GM21576 (cell line): ENCODE measurements at regions not wholly inside any gene's neighbourhood (a gene's known extent, or its start where the extent isn't known, plus 50 kb on each side); places are given as distances from the start of the nearest gene placed in this dataset.

Experiments
- ATAC-seq: cut with Tn5 transposase; IDR thresholded peaks from one replicate; pipeline ENCODE4 v1.9.1; 2021; ENCODE audit warnings: mild to moderate bottlenecking, moderate library complexity; ENCODE audit not compliant: unreplicated experiment

DNA sequence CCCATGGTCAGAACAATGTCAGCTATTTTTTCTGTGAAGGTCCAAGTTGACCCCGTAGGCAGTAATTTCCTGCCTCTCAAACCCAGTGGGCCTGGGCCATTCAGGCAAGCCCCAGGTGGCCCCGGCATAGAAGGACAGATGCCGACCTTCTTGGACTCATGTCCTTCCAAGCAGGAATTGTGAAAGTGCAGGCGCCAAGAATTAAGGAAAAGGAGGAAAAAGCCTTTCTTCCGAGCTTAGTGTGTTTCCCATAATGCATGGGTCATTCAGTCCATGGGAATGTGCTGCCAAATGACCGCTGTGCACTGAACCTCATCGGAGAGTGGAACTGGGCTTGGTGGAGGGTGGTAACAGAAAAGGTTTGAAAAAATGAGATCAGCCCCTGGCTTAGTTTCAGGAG, 196.5 kb upstream of the HS3ST1 start:
- no peak for ATAC-seq

DNA sequence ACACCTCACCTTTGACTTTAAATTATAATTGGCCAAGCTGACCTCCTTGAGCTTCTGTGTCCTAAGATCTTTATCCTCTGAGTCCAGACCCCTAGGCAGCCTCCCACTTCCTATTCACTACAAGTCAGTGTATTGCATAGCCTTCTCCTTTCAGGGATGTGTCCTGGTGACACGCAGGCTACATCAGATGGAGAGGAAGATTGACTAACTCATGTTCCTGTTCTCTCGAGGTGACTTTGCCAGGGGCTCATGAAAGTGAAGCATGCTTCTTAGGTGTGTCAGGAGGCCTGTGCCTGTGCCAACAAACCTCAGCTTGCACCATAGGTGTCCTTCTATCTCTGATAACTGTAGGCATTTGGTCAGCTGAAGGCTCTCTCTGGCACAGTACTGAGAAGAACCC, 195.7 kb upstream of the HS3ST1 start:
- no peak for ATAC-seq

DNA sequence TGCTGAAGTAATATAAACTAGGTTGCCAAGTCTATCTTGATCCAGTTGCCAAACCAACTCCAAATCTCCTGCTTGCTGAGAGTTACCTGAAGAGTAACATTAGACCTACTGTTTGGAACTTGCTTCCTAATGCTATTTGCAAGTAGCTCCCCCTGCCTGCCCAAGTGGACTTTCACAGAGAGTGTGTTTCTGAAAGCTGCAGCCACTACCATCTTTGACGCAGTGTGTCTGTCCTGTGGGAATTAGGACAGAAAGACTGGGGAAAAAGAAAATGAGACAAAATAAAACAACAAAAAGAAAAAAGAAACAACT, 195.0 kb upstream of the HS3ST1 start:
- no peak for ATAC-seq

DNA sequence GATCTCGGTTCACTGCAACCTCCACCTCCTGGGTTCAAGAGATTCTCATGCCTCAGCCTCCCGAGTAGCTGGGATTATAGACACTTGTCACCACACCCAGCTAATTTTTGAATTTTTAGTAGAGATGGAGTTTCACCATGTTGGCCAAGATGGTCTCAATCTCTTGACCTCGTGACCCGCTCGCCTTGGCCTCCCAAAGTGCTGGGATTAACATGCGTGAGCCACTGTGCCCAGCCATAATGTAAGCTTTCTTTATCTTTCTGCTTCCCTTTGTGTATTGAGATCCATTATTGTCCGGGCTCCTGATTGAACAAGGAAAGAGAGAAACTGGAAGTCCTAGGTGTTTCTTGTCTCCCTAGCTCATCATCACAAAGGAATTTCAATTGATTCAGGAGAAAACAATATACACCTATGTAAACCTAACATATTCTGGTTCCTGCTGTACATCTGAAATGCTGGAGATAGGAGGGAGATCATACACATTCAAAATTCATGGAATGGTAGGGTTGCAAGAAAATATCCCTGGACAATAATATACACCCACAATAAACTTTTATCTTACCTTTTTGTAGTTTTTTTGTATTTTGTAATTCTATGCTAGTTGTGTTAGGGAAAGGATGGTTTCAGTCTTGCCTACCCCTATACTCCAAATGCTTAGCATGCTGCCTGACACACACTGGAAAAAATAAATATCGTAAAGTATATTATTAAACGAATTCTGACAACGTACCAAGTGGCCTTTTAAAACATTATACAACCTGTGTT, 194.4 kb upstream of the HS3ST1 start:
- ATAC-seq: no peak

DNA sequence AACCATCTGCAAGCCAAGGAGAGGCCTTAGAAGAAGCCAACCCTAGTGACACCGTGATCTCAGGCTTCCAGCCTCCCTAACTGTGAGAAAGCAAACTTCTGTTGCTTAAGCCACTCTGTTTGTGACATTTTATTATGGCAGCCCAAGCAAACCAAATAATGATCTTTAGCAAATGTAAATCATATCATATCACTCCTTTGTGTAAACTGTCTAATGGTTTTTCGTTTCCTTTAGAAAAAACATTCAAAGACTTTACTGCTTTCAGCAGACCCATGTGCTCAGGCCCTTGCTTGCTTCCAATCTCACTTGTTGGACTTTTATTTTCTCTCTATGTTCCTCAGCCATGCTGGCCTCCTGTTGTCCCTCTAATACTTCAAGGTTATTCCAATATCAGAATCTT, 192.2 kb upstream of the HS3ST1 start:
- no peak for ATAC-seq

DNA sequence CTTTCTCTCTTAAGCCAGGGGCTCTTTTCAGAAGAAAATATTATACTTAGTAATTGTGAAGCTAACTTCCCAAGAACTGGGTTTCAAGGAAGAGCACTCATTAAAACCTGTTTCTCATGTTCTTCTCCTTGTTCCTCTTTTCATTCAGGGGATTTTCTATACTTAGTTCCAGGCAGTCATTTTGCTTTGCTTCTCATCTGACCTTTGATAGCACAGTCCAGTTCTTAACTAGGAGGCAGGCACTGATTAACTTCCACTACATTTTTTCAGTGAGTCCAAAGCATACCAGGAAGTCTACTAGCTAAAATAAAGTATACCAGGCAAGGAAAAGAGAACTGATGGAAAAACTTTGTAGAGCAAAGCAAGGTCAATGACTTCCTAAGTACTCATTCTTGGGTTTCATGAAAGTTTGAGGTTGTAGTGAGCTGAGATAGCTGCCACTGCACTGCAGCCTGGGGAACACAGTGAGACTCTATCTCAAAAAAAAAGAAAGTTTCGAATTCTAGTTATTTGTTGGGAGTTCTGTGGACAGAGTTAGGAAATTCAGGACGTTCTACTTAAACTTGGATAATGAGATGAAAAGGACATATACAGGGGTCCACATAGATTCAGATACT, 190.1 kb upstream of the HS3ST1 start:
- no peak for ATAC-seq

DNA sequence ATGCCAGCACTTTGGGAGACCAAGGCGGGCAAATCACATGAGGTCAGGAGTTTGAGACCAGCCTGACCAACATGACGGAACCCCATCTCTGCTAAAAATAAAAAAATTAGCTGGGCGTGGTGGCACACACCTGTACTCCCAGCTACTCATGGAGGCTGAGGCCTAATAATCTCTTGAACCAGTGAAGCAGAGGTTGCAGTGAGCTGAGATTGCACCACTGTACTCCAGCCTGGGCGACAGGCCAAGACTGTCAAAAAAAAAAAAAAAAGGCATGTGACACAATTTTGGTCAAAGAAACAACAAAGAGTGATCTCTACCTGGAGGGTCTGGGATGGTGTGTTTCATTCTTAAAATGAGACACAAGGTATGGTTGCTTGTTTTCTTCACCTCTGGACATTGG, 188.2 kb upstream of the HS3ST1 start:
- ATAC-seq: no peak

DNA sequence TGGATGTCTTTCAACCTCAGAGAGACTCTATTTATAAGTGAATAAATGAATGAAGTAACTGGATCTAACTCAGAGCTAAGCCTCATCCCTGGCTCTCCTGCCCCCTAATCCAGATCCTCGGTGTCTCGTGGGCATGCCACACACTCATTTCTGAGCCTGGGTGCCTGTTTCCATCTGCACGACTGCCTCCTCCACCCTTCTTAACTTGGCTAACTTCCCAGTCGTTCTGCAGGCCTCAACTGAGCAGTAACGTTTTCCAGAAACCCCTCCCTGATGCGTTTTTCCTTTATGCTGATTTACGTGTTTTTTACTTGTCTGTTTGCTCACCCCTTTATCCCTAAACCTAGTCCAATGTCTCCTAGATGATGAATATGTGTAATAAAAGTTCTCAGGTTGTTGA, 186.9 kb upstream of the HS3ST1 start:
- no peak for ATAC-seq

DNA sequence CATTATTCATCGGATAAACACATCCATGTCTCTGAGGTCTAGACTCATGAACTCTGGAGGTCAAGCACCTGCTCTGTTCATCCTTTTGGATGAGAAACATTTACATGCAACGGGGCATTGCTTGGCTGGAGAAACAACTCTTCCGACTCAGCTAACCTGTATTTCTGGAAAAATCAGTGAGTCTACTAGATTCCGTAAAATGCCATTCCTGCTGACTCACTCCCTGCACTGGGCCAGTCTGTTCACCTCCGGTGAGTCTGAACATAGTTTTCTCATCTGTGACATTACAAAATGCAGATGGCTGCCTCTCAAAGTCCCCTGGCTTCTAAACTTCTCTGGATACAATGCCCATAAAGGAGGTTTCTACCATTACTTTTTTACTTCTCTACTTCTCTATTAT, 185.7 kb upstream of the HS3ST1 start:
- no peak for ATAC-seq

DNA sequence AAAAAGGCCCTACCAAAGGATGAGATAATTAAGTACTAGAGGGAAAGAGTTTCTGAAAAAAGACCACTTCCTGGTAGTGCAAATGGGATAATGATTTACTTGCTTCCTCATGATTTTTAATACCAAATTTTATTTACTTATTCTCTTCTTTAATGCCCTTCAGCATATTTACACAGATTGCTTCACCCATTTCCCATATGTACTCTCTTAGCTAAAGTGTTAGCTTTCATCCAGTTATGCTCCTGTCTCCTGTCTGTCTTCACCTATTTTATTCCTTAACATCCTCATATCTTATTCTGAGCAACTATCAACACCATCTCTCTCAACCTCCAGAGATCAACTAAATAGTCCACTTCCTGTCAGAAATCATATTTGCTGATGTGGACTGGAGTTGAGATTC, 183.2 kb upstream of the HS3ST1 start:
- ATAC-seq: no peak

DNA sequence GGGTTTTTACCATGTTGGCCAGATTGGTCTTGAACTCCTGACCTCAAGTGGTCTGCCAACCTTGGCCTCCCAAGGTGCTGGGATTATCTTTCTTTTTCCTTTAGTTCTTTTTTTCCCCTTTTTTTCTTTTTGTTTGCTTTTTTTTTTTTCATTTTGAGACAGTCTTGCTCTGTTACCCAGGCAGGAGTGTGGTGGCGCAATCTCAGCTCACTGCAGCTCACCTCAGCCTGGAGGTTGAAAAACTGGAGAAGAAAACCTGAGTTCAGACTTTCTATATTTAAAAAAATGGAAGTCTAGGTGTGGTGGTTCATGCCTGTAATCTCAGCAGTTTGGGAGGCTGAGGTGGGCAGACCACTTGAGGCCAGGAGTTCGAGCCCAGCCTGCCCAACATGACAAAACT, 181.1 kb upstream of the HS3ST1 start:
- ATAC-seq: no peak

DNA sequence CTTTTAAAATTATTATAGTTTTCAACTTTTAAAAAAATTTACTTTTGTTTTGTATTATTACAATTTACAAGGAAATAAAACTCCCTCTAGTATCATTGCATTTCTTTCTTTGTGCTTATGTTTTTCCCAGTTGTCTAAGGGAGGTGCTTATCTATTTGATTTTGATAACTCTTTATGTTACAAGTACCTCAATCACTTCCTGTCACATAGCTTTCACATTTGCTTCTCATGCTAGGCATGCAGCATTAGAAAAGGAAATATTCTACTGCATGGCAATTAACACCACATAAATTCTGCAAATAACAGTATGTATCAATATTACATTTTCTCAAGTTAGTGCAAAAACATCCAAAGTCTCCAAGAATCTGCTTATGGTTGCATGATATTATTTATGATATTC, 180.3 kb upstream of the HS3ST1 start:
- no peak for ATAC-seq

DNA sequence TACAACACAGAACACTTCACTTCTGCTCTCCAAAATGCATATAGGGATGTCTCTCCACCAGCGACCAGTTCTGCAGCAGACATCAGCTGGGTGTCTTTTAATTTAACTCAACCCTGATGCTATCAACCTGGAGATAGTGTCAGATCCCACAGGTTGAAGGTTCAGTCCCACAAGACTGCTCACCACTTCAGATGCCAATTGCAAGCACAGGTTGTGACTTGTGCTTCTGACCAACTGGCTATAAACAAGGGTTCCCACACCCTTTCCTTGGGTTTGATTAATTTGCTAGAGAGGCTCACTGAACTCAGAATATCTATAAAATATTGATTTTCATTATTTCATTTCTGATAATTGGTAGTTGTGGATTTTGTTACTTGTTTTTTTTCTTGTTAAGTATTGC, 177.4 kb upstream of the HS3ST1 start:
- ATAC-seq: no peak

DNA sequence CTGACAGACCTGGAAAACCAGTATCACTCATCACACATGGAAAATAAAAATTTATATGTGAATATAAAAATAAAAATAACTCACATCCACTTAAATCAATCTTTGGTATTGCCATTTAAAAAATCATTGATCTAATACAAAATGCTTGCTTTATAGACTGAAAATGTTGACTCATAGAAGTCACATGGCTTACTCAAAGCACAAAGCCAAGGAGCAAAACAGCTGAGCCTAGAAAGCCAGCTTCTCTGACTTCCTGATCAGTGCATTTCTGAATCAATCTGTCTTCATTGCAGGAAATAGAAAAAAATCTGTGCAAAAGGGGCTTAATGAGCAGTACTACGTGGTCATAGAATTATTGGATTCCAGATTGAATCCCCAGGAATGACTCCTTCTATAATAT, 176.9 kb upstream of the HS3ST1 start:
- ATAC-seq: no peak

DNA sequence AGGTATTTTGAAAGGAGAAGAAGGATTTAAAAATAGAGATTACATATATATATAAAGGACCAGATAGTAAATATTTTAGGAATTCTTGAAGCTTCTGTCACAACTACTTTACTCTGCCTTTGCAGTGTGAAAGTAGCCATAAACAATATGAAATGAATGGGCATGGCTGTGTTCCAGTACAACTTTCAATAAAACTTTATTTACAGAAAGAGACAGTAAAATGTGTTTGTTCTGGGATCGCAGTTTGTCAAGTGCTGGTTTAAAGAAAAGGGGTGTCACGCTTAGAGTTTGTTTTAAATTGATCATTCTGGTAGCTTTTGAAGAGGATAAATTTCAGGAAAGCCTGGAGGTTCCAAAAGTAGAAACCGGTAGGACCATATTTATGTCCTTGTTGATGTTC, 176.1 kb upstream of the HS3ST1 start:
- ATAC-seq: no peak

DNA sequence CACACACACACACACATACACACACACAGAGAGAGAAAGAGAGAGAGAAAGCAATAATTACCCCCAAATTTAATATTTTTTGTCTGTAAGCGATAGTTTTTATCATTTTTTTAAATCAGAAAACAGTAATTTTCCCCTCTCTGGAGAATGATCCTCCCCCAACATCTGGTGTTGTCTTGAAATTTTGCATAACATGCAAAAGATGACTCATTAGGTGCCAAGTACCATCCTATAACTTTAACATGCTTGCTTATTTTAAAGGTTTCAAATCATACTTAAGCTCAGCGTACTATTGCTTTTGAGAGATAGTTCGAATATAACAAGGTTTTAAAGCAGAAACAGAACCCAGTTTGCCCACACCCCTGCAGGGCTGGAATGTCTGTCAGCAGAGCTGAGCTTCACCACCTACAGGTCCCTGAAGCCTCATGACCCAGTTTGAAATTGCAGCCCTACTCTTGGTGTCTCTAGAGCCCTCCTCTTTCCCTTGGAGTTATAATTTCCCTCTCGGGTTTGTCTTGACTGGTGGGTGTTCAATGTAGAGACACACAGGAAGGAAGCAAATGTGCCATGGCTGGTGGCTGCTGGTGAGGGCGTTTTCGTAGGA, 175.0 kb upstream of the HS3ST1 start:
- ATAC-seq: no peak

DNA sequence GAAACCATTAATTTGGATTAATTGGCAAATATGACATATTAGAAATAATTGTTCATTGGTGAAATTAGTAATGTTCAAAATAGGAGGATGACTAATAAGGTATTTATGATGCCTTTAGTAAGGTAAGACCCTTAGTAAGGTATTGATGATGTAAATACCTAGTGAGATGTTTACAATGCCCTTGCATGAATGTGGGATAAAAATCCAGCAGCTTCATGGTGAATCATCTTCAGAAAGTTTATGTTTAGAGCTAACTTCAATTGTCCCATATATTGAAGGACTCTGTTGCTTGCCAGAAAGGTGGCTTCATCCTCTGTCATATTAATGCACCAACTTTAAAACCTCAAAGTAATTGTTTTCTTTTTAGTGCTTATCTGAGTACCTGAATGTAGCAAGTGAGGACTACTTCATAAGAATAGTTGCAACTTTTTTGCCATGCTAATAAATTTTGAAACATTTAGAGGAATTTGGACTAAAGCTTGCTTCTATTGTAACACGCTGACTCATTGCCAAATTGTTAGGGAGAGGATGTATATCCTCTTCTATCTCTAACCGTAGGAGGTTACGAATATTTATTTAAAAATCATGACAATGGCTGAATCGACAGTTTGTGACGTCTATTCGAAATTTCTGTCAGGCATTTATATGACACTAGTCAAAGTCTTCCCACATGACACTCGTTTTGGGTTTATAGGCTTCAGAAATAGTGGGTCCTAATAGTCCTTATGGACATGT, 174.1 kb upstream of the HS3ST1 start:
- no peak for ATAC-seq

DNA sequence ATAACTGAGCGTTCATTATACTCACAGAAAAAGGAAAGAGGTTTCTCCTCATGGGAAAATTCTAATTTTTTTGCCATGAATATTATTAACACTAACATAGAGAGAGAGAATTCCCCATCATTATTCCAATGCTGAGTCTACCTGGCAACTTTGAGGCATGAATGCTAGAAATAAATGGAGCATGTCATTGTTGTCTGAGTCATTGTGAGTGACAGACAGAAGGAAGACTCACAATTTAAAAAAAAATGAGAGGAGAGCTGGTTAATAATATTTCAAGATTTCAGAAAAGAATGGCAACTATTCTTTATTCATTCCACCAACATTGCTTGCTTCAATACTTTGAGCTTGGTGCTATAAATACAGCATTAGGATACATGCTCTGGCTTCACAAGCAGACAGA, 170.4 kb upstream of the HS3ST1 start:
- no peak for ATAC-seq

DNA sequence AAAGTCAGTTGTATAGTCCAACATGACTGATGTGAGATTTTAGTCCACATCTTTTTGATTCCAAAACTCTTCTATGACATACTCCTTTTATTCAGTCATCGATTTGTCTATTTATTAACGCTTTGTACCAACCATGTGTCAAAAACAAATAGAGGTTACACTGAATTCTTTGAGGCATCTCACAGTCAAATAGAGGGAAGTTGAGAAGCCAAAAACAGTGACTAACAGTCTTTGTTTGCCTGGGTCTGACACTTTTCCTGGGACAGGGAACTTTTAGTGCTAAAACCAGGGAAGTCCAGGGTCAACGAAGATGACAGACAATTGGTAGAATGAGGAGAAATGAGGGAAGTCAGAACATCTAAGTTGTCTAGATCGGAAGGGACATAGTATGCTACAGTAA, 169.9 kb upstream of the HS3ST1 start:
- ATAC-seq: no peak

DNA sequence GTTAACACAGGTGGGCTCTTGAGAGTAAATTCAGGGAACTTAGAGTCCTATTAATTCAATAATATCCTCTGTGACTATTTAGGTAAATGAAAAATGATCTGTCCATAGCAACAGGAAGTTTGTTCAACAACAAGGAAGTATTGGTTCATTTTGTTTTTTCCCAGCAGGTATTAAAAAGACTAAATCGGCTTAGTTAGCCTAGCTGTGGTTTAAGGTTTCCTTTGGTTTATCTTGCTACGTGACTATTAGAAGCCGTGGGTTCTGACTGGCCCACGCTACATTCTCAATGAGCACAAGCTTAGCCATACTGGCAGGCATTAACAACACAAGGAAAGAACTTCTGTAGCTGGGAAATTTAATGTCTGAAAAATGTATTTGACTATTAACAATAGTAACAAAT, 168.8 kb upstream of the HS3ST1 start:
- ATAC-seq: no peak

DNA sequence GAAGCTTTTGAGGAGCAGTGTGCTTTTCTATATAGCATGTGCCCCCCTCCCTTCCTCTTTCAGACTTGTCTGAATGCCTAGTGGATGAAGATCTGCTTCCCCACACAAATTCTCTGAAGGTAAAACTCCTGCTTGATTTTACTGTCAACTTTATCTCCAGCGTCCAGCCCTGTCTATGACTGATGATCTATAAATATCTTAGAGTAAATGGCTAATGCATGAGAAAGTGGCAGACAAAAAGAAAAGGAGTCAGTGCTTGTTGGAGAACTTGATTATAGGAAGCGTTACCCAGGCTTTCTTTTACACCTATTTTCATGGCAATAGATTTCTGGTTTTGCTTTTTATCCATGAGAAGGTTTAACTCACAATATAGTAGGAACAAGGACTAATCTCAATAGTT, 168.3 kb upstream of the HS3ST1 start:
- ATAC-seq: no peak

DNA sequence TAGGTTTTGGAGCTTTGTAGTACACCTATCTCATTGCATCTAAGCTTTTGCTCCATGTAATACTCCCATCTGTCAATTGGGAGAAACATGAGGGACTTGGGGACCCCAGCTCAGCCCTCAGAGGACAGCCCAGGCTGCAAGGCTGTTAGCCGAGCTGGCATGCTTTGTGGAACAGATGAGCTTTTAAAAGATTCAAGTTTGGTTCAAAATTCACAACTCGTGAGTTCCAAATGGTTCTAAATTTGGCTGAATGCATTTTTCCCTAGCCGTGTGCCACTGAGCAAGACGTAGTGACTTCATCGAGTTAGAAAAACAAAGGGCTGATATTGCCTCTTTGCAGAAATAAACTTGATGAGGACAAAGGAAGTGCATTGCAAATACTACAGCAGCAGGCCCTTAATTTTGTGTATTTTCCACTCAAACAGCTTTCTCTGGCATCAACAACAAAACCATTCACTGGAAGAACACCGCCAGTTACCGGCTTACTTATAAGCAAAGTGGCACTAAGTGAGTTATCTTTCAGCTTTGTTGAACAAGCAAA, 165.0 kb upstream of the HS3ST1 start:
- ATAC-seq: no peak
